ENCODE measurements at regions not wholly inside any gene's neighbourhood (a gene's known extent, or its start where the extent isn't known, plus 50 kb on each side); places are given as distances from the start of the nearest gene placed in this dataset.
A peak's percentile ranks its signal among the peaks of the same experiment; 100 is the strongest.

DNA sequence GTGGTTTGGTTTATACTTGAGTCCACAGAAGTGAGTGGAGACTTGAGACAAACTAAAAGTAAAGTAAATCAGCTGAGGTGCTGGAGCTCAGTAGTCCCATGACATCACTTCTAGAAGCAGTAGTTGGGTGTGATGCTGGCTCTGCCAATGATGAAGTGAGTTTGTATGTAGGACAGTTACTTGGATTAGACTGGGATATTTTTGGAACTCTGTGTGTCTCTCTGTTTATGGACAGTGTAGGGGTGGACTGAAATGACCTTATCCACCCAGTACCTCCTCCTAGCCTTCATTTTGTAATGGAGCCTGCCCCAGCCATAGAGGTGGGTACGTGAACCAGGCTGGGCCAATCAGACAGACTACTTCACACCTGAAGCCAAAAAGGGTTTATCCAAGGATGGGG, 52.2 kb downstream of the POLR1D start:
- no peak for DNase-seq (ENCODE audit: low read depth in 2 of 2)
- TF ChIP-seq, protein P1, sequence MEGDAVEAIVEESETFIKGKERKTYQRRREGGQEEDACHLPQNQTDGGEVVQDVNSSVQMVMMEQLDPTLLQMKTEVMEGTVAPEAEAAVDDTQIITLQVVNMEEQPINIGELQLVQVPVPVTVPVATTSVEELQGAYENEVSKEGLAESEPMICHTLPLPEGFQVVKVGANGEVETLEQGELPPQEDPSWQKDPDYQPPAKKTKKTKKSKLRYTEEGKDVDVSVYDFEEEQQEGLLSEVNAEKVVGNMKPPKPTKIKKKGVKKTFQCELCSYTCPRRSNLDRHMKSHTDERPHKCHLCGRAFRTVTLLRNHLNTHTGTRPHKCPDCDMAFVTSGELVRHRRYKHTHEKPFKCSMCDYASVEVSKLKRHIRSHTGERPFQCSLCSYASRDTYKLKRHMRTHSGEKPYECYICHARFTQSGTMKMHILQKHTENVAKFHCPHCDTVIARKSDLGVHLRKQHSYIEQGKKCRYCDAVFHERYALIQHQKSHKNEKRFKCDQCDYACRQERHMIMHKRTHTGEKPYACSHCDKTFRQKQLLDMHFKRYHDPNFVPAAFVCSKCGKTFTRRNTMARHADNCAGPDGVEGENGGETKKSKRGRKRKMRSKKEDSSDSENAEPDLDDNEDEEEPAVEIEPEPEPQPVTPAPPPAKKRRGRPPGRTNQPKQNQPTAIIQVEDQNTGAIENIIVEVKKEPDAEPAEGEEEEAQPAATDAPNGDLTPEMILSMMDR (IDR thresholded peaks at IDR 0.05; ENCODE audit: low read depth, low read length) = no peak
- no peak overlapping the region for H3K4me3 ChIP-seq (replicated peaks in 1 of 2; ENCODE audit: low read depth in 2 of 2, low read length in 2 of 2)

DNA sequence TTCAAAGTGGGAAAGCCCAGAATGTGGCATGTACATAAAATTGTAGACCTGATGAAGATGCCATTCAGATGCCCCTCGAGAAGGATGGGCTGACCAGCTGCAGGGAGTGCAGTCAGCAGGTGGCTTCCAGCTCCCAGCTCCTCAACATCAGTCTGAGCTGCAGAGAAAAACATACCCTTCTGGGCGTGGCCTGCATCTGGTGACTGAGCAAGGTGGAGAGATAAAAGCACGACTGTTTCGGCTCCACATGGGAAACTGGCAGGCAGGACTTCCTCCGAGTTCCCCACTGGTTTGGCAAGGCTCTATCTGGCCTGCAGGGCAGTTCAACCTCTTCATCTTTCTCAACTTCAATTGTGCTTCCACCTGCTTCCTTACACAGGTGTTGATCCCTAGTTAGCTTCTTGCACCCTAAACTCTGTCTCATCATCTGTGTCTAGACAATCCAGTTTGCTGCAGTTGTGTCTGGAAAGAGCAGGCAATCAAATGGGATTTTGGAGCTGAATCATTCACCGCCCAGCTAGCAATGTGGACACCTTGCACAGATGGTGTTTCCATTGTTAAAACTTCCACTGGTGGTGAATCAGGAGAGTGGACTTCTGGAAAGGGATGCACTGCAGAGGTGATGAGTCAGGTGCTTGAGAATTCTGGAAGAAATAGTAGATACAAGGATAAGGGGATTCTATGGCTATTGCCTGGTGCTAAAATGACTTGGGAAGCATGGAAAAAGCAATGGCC, 56.8 kb downstream of the POLR1D start:
- H3K4me3 ChIP-seq (replicated peaks in 1 of 2; ENCODE audit: low read depth in 2 of 2, low read length in 2 of 2) = no peak overlapping the region
- peak in 1 of 2 donors; percentile 33 for DNase-seq (ENCODE audit: low read depth in 2 of 2)
- TF ChIP-seq, protein P1 (IDR thresholded peaks at IDR 0.05; ENCODE audit: low read depth, low read length) = no peak

DNA sequence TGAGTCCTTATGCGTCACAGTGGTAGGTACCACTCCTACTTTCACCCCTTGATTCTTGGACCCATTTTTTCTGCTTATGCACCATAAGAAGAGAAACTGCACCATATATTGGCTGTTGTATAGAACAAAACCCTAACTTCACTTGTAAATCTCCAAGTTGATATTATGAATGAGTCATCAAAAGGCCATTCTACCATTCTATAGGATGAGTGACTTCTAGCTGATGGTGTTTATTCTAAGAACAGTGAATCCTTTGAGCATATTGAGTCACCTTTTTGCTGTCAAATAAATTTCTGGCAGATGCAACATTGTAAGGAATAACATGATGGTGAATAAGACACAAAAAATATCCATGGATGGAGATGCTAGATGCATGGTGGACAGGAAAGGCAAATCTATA, 57.7 kb downstream of the POLR1D start:
- no peak for DNase-seq (ENCODE audit: low read depth in 2 of 2)
- H3K4me3 ChIP-seq (replicated peaks in 1 of 2; ENCODE audit: low read depth in 2 of 2, low read length in 2 of 2) = no peak overlapping the region
- TF ChIP-seq, protein P1 (IDR thresholded peaks at IDR 0.05; ENCODE audit: low read depth, low read length) = no peak

DNA sequence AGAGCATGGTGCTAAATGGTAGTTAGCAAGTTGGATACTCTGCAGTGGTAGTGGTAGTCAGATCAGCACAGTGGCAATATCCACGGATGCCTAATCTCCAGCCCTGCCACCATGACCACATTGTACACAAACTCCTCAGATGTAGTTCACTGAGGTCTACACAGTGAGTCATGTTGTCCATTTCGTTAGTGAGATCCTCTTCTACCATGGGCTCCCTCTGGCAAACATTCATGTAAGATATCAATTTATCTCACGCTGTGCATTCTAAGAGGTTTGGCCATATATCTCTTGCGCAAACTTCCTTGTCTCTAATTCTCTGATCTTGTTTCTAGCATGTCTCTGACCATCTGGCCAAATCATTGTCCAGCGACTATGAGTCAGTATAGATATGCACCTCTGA, 58.2 kb downstream of the POLR1D start:
- TF ChIP-seq, protein P1 (IDR thresholded peaks at IDR 0.05; ENCODE audit: low read depth, low read length) = no peak
- no peak overlapping the region for H3K4me3 ChIP-seq (replicated peaks in 1 of 2; ENCODE audit: low read depth in 2 of 2, low read length in 2 of 2)
- no peak for DNase-seq (ENCODE audit: low read depth in 2 of 2)

DNA sequence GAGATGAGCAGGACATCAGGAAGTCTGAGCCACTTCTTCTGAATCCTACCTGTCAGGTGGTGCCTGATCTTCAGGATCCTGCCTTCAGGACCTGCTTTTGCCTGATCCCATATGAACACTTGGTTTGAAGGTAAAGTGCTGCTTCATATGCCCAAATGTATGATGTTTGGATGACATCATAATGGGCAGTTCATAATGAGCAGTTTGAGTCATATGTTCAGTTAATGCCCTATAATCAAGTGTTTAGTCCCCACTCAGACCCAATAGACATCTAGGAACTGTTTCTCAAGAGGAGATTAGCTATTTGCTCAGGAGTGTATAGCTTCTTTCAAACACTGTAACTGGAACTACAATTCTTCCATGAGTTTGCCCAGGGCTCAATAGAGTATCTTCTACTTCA, 58.8 kb downstream of the POLR1D start:
- no peak overlapping the region for H3K4me3 ChIP-seq (replicated peaks in 1 of 2; ENCODE audit: low read depth in 2 of 2, low read length in 2 of 2)
- no peak for DNase-seq (ENCODE audit: low read depth in 2 of 2)
- TF ChIP-seq, protein P1 (IDR thresholded peaks at IDR 0.05; ENCODE audit: low read depth, low read length) = no peak

DNA sequence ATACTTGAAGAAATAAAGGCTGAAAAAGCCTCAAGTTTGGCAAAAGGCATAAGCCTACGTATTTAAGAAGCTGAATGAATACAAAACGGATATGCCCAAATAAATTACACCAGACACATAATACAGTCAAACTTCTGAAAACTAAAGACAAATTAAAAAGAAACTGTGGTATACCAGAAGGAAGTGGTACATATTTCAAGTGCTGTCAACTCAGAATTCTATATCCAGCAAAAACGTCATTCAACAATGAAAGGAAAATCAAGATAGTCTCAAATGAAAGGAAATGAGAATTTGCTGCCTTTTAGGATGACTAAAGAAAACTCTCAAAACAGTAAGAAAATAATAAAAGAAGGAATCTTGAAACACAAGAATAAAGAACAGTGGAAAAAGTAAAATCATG, 69.5 kb downstream of the POLR1D start:
- no peak for DNase-seq (ENCODE audit: low read depth in 2 of 2)
- TF ChIP-seq, protein P1 (IDR thresholded peaks at IDR 0.05; ENCODE audit: low read depth, low read length) = no peak
- H3K4me3 ChIP-seq (replicated peaks in 1 of 2; ENCODE audit: low read depth in 2 of 2, low read length in 2 of 2) = no peak overlapping the region

DNA sequence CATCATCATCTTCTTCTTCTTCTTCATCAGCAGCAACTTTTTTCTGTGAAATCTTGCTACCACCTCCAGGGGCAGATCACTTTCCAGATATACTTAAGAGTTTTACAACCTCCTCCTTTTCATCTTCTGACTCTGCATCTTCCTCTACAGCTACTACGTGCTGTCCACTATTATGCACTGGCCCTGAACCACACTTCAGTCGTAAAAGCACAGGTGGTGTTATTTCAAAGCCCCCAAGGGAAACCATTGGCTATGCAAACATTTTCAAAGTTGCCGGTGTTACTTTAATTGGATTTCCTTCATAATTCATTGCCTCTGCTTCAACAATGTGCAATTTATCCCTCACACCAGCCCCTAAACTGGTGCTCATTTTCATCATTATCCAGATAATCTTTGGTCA, 75.0 kb downstream of the POLR1D start:
- no peak overlapping the region for H3K4me3 ChIP-seq (replicated peaks in 1 of 2; ENCODE audit: low read depth in 2 of 2, low read length in 2 of 2)
- TF ChIP-seq, protein P1 (IDR thresholded peaks at IDR 0.05; ENCODE audit: low read depth, low read length) = no peak
- DNase-seq (ENCODE audit: low read depth in 2 of 2) = no peak
